AG10803 (cell line): ENCODE measurements at regions not wholly inside any gene's neighbourhood (a gene's known extent, or its start where the extent isn't known, plus 50 kb on each side); places are given as distances from the start of the nearest gene placed in this dataset.

Source experiments
- DNase-seq: peaks from one replicate; pipeline ENCODE4 v3.0.0; 2010; ENCODE audit warnings: low read depth
- H3K4me3 ChIP-seq: 2 replicates; pipeline ENCODE4 v1.5.1; 2011; ENCODE audit warnings: mild to moderate bottlenecking, low read length, control low read depth
- TF ChIP-seq, protein P1 (sequence below): conservative IDR thresholded peaks from 2 replicates; pipeline ENCODE4 v1.5.1; 2011; ENCODE audit warnings: mild to moderate bottlenecking, low read length, control low read depth, inconsistent platforms

DNA sequence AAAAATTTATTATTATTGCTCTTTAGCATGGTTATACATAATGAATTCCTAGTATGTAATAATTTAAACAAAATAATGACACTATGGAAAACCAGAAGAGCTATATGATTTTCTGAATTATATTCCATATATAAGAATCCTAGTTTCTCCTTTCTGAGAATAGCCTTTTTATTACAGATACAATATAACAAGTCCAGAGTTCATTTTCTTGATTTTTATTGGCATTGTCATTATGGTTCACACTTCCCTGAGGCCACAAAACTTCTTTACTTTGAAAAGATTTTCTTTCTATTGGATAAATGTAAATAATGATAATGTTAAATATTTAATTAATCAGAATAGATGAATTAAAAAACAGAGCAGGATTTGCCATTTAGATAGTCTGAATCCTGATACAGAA lies 362.3 kb upstream of the BCHE start:
- no peak for DNase-seq
- H3K4me3 ChIP-seq: no peak overlapping the region
- TF ChIP-seq, protein P1, sequence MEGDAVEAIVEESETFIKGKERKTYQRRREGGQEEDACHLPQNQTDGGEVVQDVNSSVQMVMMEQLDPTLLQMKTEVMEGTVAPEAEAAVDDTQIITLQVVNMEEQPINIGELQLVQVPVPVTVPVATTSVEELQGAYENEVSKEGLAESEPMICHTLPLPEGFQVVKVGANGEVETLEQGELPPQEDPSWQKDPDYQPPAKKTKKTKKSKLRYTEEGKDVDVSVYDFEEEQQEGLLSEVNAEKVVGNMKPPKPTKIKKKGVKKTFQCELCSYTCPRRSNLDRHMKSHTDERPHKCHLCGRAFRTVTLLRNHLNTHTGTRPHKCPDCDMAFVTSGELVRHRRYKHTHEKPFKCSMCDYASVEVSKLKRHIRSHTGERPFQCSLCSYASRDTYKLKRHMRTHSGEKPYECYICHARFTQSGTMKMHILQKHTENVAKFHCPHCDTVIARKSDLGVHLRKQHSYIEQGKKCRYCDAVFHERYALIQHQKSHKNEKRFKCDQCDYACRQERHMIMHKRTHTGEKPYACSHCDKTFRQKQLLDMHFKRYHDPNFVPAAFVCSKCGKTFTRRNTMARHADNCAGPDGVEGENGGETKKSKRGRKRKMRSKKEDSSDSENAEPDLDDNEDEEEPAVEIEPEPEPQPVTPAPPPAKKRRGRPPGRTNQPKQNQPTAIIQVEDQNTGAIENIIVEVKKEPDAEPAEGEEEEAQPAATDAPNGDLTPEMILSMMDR: no peak

DNA sequence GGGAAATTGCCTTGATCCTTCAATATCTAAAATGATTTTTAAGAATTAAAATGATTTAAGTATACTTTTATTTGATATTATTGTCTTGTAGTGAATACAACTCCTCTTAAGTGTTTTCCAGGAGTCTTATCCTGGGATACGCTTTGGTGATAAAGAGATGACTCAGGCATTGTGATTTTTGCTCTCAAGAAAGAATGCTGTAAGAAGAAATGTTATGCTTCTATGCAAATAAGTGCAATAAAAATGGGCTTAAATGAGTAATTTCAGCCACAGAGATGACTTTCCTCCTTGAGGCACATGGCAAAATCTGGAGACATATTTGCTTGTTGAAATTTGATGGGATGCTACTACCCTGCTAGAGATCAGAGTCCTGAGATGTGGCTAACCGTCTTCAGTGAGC lies 358.6 kb upstream of the BCHE start:
- TF ChIP-seq, protein P1: no peak
- DNase-seq: no peak
- no peak overlapping the region for H3K4me3 ChIP-seq

GRCh38 chr3:166191411-166191810 lies 354.2 kb upstream of the BCHE start:
- TF ChIP-seq, protein P1: no peak
- no peak overlapping the region for H3K4me3 ChIP-seq
- DNase-seq: no peak

DNA sequence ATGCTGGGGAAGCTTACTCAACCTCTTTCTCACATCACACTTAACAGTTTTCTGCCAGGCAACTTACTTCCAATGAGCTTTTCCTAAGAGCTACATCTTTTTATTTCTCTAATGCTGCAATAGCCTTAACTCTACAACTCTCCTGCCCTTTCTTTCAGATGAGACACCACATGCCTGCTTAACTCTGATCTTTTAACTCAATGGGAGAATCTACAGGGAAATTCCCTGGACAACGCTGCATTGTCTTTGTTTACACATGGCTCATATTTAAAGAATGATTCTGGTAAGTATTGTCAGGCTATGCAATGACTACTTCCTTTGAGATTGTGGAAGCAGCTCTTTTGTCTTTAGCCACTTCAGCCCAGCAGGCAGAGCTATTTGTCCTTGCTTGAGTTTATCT lies 353.1 kb upstream of the BCHE start:
- no peak overlapping the region for H3K4me3 ChIP-seq
- no peak for DNase-seq
- TF ChIP-seq, protein P1: no peak

- TF ChIP-seq, protein P1: no peak
- DNase-seq: no peak
These were observed 350.0 kb upstream of the BCHE start for GRCh38 chr3:166187237-166187636.

DNA sequence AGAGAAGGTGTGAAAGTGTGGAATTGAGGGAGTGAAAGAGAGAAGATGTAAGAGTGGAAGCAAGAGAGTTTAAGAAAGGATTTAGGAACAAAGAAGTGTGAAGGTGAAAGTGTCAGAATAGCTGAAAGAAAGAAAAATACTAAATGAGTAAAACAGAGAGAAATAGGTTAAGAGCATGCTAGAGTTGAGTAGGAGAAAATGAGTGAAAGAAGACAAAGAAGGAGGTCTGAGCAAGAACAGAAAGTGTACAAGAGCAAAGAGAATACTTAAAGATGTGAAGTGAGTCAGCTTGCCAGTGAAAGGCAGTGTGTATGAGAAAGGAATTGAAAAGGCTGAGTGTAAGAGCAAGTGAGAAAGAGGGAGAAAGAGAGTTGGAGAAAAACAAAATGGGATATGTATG lies 348.8 kb upstream of the BCHE start:
- H3K4me3 ChIP-seq: no peak overlapping the region
- TF ChIP-seq, protein P1: no peak
- no peak for DNase-seq

More at GRCh38 chr3:166187237-166187636, 350.0 kb upstream of the BCHE start:
- H3K4me3 ChIP-seq: no peak overlapping the region

- H3K4me3 ChIP-seq: no peak overlapping the region
- DNase-seq: no peak
- TF ChIP-seq, protein P1: no peak
These were observed 339.9 kb upstream of the BCHE start for GRCh38 chr3:166177130-166177529.
